Stimulated activated CD8-positive, alpha-beta memory T cell treated with anti-CD3 and anti-CD28 coated beads, Interleukin-2, amount 100 ng/mL, for 48 hours (primary cell): ENCODE measurements at regions not wholly inside any gene's neighbourhood (a gene's known extent, or its start where the extent isn't known, plus 50 kb on each side); places are given as distances from the start of the nearest gene placed in this dataset.
"Not testable (repeated sequence)": the region's sequence is repeated elsewhere in the genome, so short reads cannot be mapped to it uniquely, and the experiment has no call there.

ENCODE experiments used
- DNase-seq, 2 donors: peaks; one replicate each; pipeline ENCODE4 v3.0.0-alpha.2; 2020; ENCODE audit warnings: low read depth in 2 of 2

- DNase-seq, result no peak
Measured at GRCh38 chr18:60202708-60203107, 169.9 kb downstream of the MC4R start.

GRCh38 chr18:60200558-60200957 is 172.0 kb downstream of the MC4R start:
- no peak for DNase-seq

DNA sequence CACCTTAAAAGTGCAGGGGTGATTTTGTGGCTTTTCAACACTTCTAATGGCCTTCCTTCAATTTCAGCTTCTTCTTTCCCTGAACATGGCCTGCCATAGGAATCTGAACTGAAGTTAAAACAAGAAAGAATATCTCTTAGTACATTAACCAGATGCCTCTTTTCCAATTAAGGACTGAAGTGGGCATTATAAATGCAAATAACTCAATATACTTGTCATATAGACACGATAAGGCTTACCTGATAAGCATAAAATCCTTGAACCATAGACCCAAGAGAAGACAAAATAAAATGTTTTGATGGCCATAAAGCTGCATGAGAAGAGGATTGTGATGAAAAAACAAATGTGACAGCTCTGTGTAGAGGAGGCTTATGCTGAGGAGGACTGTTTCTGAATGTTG is 173.1 kb downstream of the MC4R start:
- DNase-seq, result no peak

- no peak for DNase-seq
Measured at GRCh38 chr18:60197671-60198462, 174.7 kb downstream of the MC4R start.

DNA sequence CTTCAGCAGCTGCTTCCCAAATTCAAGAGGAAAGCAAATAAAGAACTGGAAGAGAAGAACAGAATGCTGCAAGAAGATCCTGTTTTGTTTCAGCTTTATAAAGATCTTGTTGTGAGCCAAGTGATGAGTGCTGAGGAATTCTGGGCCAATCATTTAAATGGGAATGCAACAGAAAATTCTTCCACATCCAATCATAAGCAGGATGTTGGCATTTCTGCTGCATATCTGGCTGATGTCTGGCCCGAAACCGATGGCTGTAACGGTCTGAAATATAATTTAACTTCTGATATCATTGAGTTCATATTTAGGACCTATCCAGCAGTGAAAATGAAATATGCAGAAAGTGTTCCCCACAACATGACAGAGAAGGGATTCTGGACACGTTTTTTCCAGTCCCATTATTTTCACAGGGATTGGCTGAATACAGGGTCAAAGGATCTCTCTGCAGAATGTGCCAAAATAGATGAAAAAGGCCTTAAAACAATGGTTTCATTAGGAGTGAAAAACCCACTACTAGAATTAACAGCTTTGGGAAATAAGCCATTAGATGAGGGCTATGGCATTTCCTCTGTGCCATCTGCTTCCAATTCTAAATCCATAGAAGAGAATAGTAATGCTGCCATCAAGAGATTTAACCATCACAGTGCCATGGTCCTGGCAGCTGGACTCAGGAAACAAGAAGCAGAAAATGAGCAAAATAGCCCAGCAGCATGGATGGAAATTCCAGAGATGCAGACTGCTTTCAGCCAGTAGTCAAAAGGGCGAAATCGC is 175.6 kb downstream of the MC4R start:
- DNase-seq, result no peak

DNA sequence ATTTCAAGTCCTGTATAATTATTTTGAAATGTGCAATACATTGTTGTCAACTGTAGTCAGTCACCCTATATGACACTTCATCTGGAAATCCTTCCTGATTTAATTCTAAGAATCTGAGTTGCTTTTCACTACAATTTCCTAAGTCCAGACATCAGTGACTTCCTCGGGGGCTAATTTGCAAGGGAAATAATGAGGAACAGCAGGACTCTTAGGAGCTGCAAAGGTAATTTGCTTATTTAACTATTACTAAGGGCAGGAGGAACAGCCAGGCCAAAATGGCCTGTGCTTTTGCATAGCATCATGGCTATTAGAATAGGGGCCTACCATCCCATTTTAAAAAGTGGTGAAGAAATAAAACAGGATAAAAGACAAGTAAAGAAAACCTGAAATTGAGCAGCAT is 178.8 kb downstream of the MC4R start:
- no peak for DNase-seq

DNA sequence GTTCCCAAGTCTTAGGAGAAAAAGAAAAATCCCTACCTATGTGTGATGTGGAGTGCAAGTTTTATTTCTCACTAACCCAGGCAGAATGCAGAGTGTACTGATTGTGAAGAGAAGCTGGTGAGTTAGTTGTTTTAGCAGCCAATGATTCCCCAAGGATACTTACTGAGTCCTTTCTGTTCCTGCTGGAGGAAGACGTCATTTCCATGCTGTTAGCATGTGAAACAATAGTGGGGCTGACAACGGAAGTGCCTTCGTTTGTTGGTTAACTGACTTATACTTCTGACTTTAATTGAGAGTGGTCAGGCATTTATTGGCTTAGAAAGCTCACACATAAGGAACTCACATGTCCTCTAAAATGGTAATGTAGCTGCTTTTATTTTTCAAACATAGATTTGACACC is 180.6 kb downstream of the MC4R start:
- DNase-seq, result no peak

DNA sequence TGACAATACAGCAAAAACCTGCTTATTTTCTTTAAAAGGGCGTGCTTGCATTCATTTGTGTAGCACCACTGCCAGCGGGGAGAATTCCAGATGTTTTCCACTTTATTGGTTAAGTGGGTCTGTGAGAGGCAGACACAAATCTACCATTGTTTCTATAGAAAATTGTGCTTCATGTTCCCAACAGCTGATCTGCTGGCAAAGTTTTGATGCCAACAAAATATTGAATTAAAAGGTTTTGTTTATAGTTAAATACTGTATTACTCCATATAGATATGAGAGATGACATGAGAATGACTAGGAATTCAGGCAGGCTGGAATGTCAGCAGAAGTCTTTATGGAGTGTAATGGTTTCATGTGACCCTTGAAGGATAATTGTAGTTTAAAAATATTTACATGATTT is 182.7 kb downstream of the MC4R start:
- DNase-seq, result no peak

DNA sequence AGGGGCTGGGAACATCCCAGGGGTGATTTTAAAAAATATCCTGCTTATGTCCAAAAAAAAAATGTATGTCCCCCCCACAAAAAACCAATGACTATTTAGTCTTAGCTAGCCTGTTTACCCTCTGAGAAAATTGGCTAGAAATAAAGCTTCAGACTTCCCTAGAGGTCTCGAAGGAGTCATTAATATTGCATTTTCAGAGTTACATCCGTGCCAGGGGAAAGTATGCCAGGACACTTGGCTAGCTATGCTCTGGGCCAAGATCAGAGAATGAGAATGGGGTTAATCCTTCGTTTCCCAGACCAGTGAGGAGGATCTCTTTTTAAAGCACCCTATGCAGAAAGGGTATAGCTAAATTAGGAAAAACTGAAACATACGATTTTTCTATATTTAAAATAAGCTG is 183.6 kb downstream of the MC4R start:
- no peak for DNase-seq

DNA sequence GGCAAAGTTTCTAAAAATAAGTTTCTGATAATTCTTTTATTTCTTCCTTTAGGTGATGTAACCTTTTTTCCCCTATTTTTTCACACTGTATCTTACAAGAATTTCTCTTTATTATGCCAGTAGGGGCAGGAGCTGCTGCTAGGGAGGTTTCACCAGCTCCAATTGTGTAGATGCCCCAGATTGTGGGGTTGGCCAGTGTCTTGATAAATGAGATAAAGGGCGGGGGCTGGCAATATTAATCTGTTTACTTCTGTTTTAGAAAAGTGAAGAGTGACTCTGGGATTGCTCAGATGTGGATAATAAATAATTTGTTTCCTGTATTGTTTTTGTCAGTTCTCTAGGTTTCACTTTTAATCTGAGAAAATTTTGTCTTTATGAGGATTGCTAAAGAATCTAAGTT is 190.4 kb downstream of the MC4R start:
- no peak for DNase-seq

DNA sequence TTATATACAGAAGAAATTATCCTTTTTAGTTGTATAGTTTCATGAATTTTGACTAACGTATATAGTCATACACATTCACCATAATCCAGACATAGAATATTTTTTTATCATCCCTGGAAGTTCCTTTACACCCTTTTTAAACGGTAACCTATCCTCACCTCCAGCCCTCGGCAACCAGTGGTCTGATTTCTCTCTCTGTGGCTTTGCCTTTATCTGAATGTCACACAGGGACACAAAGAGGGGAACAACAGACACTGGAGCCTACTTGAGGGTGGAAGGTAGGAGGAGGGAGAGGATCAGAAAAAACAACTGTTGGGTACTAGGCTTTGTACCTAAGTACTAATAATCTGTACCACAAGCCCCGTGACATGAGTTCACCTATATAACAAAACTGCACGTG is 191.9 kb downstream of the MC4R start:
- no peak for DNase-seq

GRCh38 chr18:60178224-60178623 is 194.4 kb downstream of the MC4R start:
- not testable (repeated sequence) for DNase-seq

- no peak for DNase-seq
Measured at GRCh38 chr18:60176259-60176658, 196.3 kb downstream of the MC4R start.

- DNase-seq, result no peak
Measured at GRCh38 chr18:60174832-60175231, 197.7 kb downstream of the MC4R start.

DNA sequence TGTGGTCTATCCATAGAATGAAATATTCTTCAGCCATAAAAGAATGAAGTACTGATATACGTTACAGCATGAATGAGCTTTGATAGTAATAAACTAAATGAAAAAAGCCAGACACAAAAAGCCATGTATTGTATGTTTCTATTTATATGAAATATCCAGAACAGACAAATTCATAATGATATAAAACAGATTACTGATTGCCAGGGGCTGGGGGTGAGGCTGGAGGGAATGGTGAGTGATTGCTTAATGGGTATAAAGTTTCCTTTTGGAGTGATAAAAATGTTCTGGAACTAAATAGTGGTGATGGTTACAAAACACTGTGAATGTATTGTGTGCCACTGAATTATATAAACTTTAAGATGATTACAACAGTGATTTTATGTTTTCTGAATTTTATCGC is 200.5 kb downstream of the MC4R start:
- no peak for DNase-seq

DNA sequence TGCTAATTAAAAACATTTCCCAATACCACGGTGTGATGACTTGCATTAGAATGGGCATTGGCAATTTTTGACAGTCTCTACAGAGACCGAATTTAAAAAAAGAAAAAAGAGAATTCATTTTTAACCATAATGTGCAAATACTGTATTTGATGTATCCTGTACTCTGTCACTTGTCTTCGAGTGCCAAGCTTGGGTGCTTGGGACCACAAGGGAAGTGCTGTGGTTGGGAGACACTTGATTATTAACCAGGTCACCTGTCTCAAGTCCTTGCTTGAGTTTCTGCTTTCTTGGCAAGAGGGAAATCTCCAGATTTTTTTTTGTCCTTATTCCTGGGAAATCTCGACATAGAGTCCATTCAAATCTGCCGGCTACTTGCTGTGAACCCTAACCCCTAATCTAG is 209.0 kb downstream of the MC4R start:
- DNase-seq, result no peak

- DNase-seq, result no peak
Measured at GRCh38 chr18:60162388-60162787, 210.2 kb downstream of the MC4R start.

GRCh38 chr18:60157810-60158209 is 214.8 kb downstream of the MC4R start:
- no peak for DNase-seq

DNA sequence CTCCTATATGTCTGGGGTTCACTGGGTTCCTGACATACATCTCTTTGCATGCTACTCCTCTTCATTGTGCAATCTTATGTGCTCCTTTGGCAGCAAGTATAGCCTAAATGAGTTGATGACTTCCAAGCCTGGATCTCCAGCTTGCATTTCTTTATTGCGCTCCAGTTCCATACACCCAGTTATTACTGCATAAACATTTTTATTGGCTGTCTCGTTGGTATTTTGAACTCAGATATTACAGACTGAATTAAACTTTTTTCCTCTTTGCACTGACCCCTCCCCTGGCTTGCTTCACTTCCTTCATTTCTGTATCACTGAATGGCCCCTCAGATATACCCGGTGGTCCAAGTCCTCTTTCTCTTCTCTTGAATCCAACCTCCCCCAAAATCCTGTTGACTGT is 219.2 kb downstream of the MC4R start:
- no peak for DNase-seq

DNA sequence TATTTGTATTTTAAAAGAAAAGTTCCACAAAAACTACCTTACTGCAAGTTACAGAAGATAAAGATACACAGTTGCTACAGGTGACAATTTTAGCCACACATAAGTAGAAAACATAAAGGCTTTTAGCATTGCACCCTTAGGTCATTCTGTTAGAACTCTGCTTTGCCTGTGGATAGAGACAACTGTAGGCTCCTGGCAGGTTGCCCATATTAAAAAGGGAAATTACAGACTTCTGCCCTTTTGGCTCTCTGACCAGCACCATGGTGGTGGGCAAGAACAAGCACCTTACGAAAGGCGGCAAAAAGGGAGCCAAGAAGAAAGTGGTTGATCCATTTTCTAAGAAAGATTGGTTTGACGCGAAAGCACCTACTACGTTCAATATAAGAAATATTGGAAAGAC is 223.3 kb downstream of the MC4R start:
- no peak for DNase-seq

- no peak for DNase-seq
Measured at GRCh38 chr18:60147323-60147722, 225.3 kb downstream of the MC4R start.

GRCh38 chr18:60146220-60146960 is 226.2 kb downstream of the MC4R start:
- DNase-seq, result no peak

DNA sequence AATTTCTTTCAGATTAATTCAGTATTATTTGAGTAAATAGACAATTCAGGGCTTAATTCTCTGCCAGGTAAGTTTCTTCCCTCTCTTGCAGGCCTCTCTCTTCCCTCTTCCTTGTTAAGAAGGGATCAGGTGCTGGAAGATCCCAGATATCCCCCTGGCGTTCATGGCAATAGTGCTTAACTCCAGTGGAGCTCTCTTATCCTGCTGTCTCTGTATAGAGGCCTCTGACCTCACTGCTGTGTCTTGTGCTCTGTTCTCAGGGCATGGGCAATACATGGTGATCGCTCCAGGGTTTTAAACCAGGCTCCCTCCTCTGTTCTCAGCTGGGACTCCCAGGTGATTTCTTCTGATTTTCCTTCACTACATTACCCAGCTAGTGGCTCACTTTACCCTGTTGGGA is 226.8 kb downstream of the MC4R start:
- no peak for DNase-seq
